Right lobe of liver (tissue), 4 donors: ENCODE measurements at regions not wholly inside any gene's neighbourhood (a gene's known extent, or its start where the extent isn't known, plus 50 kb on each side); places are given as distances from the start of the nearest gene placed in this dataset.

Experiments used
- POLR2A ChIP-seq: fragments of 450-650 bp; IDR thresholded peaks from one replicate; pipeline ENCODE4 v1.6.1; 2017; ENCODE audit warnings: antibody characterized with exemption, mild to moderate bottlenecking
- TF ChIP-seq, protein P1 (sequence below), 4 donors: fragments of 200-600 bp in 3 of 4; fragments of 450-650 bp in 1 of 4; IDR thresholded peaks; one replicate each; pipeline versions ENCODE4 v1.5.1 to v1.8.0; 2016 to 2022; ENCODE audit warnings: antibody characterized with exemption in 4 of 4, mild to moderate bottlenecking in 2 of 4
- donor health status: DM: no; HTN: no; CAD: no.
- donor health status: DM: no; HTN: no; CAD: no.
- donor health status: DM: no; HTN: yes; CAD: no.

DNA sequence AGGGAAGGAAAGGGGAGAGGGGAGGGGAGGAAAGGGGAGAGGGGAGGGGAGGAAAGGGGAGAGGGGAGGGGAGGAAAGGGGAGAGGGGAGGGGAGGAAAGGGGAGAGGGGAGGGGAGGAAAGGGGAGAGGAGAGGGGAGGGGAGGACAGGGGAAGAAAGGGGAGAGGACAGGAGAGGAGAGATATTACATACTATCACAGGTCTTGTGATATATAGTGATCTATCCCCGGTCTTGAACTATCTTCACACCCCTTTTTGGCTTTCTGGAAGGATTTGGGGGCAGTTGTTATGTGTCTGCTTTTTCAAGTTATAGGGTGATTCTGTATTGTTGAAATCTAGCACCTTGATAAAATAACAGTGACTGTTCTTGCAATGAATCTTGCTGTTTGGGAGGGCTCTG is 92.1 kb upstream of the ID2 start:
- TF ChIP-seq, protein P1, sequence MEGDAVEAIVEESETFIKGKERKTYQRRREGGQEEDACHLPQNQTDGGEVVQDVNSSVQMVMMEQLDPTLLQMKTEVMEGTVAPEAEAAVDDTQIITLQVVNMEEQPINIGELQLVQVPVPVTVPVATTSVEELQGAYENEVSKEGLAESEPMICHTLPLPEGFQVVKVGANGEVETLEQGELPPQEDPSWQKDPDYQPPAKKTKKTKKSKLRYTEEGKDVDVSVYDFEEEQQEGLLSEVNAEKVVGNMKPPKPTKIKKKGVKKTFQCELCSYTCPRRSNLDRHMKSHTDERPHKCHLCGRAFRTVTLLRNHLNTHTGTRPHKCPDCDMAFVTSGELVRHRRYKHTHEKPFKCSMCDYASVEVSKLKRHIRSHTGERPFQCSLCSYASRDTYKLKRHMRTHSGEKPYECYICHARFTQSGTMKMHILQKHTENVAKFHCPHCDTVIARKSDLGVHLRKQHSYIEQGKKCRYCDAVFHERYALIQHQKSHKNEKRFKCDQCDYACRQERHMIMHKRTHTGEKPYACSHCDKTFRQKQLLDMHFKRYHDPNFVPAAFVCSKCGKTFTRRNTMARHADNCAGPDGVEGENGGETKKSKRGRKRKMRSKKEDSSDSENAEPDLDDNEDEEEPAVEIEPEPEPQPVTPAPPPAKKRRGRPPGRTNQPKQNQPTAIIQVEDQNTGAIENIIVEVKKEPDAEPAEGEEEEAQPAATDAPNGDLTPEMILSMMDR (IDR thresholded peaks at IDR 0.05) = no peak
- no peak for TF ChIP-seq POLR2A
